HEK293 (cell line): ENCODE measurements at regions not wholly inside any gene's neighbourhood (a gene's known extent, or its start where the extent isn't known, plus 50 kb on each side); places are given as distances from the start of the nearest gene placed in this dataset.

Source experiments
- CTCF ChIA-PET: fragments of 350-600 bp; formaldehyde crosslinking; extraction: SDS; loops from one replicate; lab custom pipeline; 2021; ENCODE audit warnings: antibody characterized with exemption; lab: Yijun Ruan, JAX
- POLR2A ChIA-PET: fragments of 300-600 bp; formaldehyde crosslinking; extraction: SDS; loops from one replicate; lab custom pipeline; 2020; ENCODE audit warnings: antibody characterized with exemption, inconsistent platforms; lab: Yijun Ruan, JAX
- H3K27ac ChIP-seq: fragments of 200-500 bp; sonication (Bioruptor generic); 2 replicates; pipeline ENCODE4 v1.5.1; 2014; ENCODE audit warnings: low read depth, low read length, control low read depth, inconsistent platforms; ENCODE audit errors: extremely low read depth
- H3K36me3 ChIP-seq, 2 experiments: fragments of 200-500 bp in 1 of 2; sonication (Bioruptor generic) in 1 of 2; 1 replicate in 1 of 2; 2 replicates in 1 of 2; pipeline ENCODE4 v1.5.1; 2014 to 2017; ENCODE audit warnings: inconsistent platforms in 2 of 2, low read length in 2 of 2; ENCODE audit not compliant: control insufficient read depth in 2 of 2, insufficient read depth in 1 of 2
- H3K4me1 ChIP-seq: fragments of 200-500 bp; sonication (Bioruptor generic); 2 replicates; pipeline ENCODE4 v1.5.1; 2014; ENCODE audit warnings: mild to moderate bottlenecking, low read length, inconsistent platforms; ENCODE audit not compliant: control insufficient read depth, insufficient read depth
- H3K4me3 ChIP-seq: 2 replicates; pipeline ENCODE4 v1.5.1; 2011; ENCODE audit warnings: low read depth, mild to moderate bottlenecking, control low read depth, low read length, moderate library complexity
- H3K9me3 ChIP-seq: fragments of 200-500 bp; sonication (Bioruptor generic); 2 replicates; pipeline ENCODE4 v1.5.1; 2014; ENCODE audit warnings: low read depth, low read length, inconsistent platforms; ENCODE audit not compliant: control insufficient read depth, insufficient read depth
- GFI1B ChIP-seq: fragments of 450-650 bp; formaldehyde crosslinking; IDR thresholded peaks from 2 replicates; pipeline ENCODE4 v1.5.1; 2016; ENCODE audit warnings: missing biosample characterization, missing genetic modification characterization
- HOXA7 ChIP-seq: sonication (generic); formaldehyde crosslinking; IDR thresholded peaks from 2 replicates; pipeline ENCODE4 v1.8.1; 2022; ENCODE audit warnings: missing genetic modification reagents, borderline replicate concordance
- SP3 ChIP-seq: fragments of 450-650 bp; formaldehyde crosslinking; IDR thresholded peaks from 2 replicates; pipeline ENCODE4 v1.5.1; 2016; ENCODE audit warnings: missing biosample characterization, missing genetic modification characterization
- ZNF112 ChIP-seq: fragments of 450-650 bp; formaldehyde crosslinking; IDR thresholded peaks from 2 replicates; pipeline ENCODE4 v1.5.0; 2017; ENCODE audit warnings: missing biosample characterization, missing genetic modification characterization
- ZNF121 ChIP-seq: fragments of 450-650 bp; formaldehyde crosslinking; IDR thresholded peaks from 2 replicates; pipeline ENCODE4 v1.5.1; 2016; ENCODE audit warnings: missing biosample characterization, missing genetic modification characterization
- ZNF138 ChIP-seq: fragments of 450-650 bp; formaldehyde crosslinking; IDR thresholded peaks from 2 replicates; pipeline ENCODE4 v1.5.1; 2016; ENCODE audit warnings: missing biosample characterization, missing genetic modification characterization, borderline replicate concordance
- ZNF169 ChIP-seq: fragments of 450-650 bp; formaldehyde crosslinking; IDR thresholded peaks from 2 replicates; pipeline ENCODE4 v1.5.1; 2016; ENCODE audit warnings: missing biosample characterization, missing genetic modification characterization
- ZNF223 ChIP-seq: fragments of 450-650 bp; formaldehyde crosslinking; IDR thresholded peaks from 2 replicates; pipeline ENCODE4 v1.5.1; 2016; ENCODE audit warnings: missing biosample characterization, missing genetic modification characterization
- ZNF266 ChIP-seq: fragments of 450-650 bp; formaldehyde crosslinking; IDR thresholded peaks from 2 replicates; pipeline ENCODE4 v1.5.1; 2016; ENCODE audit warnings: missing biosample characterization, missing genetic modification characterization, low read depth
- ZNF37A ChIP-seq: fragments of 450-650 bp; IDR thresholded peaks from 2 replicates; pipeline ENCODE4 v1.5.1; 2018; ENCODE audit warnings: missing biosample characterization, missing genetic modification characterization
- ZNF521 ChIP-seq: fragments of 450-650 bp; formaldehyde crosslinking; IDR thresholded peaks from 2 replicates; pipeline ENCODE4 v1.5.1; 2017; ENCODE audit warnings: missing biosample characterization, mild to moderate bottlenecking, missing genetic modification characterization
- ZNF561 ChIP-seq: fragments of 450-650 bp; IDR thresholded peaks from 2 replicates; pipeline ENCODE4 v1.5.1; 2018; ENCODE audit warnings: missing biosample characterization, missing genetic modification characterization, borderline replicate concordance
- ZNF571 ChIP-seq: fragments of 450-650 bp; formaldehyde crosslinking; IDR thresholded peaks from 2 replicates; pipeline ENCODE4 v1.5.0; 2017; ENCODE audit warnings: missing biosample characterization, missing genetic modification characterization
- ZNF624 ChIP-seq: fragments of 450-650 bp; formaldehyde crosslinking; IDR thresholded peaks from 2 replicates; pipeline ENCODE4 v1.5.1; 2017; ENCODE audit warnings: missing biosample characterization, missing genetic modification characterization
- ZNF658 ChIP-seq: fragments of 450-650 bp; formaldehyde crosslinking; IDR thresholded peaks from 2 replicates; pipeline ENCODE4; 2016; ENCODE audit warnings: missing biosample characterization, missing genetic modification characterization
- ZNF768 ChIP-seq: fragments of 450-650 bp; formaldehyde crosslinking; IDR thresholded peaks from 2 replicates; pipeline ENCODE4 v1.5.1; 2018; ENCODE audit warnings: missing biosample characterization, mild to moderate bottlenecking, missing genetic modification characterization
- ZSCAN16 ChIP-seq: fragments of 450-650 bp; formaldehyde crosslinking; IDR thresholded peaks from 2 replicates; pipeline ENCODE4 v1.5.1; 2016; ENCODE audit warnings: missing biosample characterization, missing genetic modification characterization
- TF ChIP-seq, protein P1 (sequence below): fragments of 450-650 bp; IDR thresholded peaks from 2 replicates; pipeline ENCODE4 v1.5.1; 2018; ENCODE audit warnings: missing biosample characterization, missing genetic modification characterization
- TF ChIP-seq, protein P2 (sequence below): fragments of 450-650 bp; formaldehyde crosslinking; optimal IDR thresholded peaks from 2 replicates; pipeline ENCODE3; 2016; ENCODE audit warnings: missing biosample characterization, mild to moderate bottlenecking, missing genetic modification characterization
- TF ChIP-seq, protein P3 (sequence below): fragments of 450-650 bp; formaldehyde crosslinking; IDR thresholded peaks from 2 replicates; pipeline ENCODE4 v1.5.1; 2017; ENCODE audit warnings: missing biosample characterization, missing genetic modification characterization
- TF ChIP-seq, protein P4 (sequence below): fragments of 450-650 bp; formaldehyde crosslinking; conservative IDR thresholded peaks from 2 replicates; pipeline ENCODE4 v1.5.1; 2016; ENCODE audit warnings: low read depth, missing biosample characterization, missing genetic modification characterization

DNA sequence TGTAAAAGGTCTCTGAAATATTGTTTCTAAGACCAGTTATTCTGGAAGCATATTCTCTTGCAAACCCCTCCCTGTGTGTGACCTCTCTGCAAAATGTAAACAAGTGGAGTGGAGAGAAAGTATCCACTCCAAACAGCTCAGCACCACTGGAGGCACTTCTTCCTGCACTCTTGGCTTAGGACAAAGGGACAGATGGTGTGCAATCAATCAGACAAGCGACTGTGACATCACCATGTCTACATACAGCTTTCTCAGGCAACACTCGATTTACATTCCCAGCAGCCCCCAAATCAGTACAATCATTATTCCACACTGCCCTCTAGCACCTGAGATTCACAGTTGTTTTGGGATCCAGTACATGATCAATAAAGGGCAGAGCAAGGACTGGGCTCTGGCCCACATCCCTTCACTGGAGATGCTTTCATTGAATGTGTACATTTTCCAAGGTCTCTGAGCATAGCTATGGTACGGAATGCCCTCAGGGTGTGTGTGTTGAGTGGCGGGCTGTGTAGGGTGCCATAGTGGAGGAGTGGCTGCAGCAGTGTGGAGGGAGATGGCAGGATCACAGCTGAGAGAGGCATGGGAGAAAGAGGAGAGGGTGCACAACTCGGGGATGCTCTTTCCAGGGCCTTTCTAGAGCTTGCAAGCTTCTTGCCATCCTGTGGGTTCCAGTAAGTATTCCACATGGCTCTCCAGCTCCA, 311.8 kb upstream of the ST6GAL2 start:
- TF ChIP-seq HOXA7 (CRISPR knock-in tag): no peak
- no peak for TF ChIP-seq ZNF624 (tag by site-specific recombination)
- TF ChIP-seq ZNF768 (tag by site-specific recombination): no peak
- Histone ChIP-seq H3K36me3 (no peaks in the 10 kb centered on the region), H3K4me1 (no peaks in the 10 kb centered on the region), H3K9me3 (no peaks in the 10 kb centered on the region), H3K27ac (no peak overlapping the region), H3K4me3 (no peak overlapping the region)
- CTCF ChIA-PET: no interaction called here
- POLR2A ChIA-PET: no interaction called here

DNA sequence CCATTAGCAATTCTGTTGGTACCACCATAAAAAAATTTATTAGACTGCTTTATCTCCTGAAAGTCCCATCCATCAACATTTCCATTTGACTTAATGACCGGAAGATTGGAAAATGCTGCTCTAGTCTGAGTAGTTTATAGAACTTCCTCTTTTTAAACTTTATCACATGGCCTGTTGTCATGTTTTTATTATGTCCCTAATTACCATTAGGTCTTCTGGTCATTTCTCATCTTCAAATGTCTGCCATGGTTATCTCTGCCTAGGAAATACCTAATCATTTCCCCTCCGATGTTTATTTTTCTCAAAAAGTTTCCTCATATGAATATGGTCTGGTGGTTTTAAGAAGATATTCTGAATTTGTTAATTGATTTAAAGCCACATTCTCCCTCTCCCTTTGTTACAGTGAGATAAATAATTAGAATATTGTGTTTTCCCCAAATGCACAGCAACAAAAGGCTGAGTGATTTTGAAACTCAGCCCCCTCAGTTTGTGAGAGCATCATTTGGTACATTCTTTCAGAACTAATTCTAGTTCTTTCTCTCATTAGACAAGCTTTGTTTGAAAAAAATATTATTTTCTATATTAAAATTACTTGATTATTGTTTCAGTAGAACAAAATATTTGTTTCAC, 317.1 kb upstream of the ST6GAL2 start:
- H3K4me3 ChIP-seq: no peak overlapping the region
- ChIA-PET POLR2A (no interaction called here), CTCF (no interaction called here)
- no peaks in the 10 kb centered on the region for H3K4me1 ChIP-seq
- no peak for TF ChIP-seq ZNF37A (tag by site-specific recombination)
- TF ChIP-seq ZNF768 (tag by site-specific recombination): no peak
- no peak for TF ChIP-seq ZNF112
- TF ChIP-seq GFI1B: no peak
- TF ChIP-seq, protein P1, sequence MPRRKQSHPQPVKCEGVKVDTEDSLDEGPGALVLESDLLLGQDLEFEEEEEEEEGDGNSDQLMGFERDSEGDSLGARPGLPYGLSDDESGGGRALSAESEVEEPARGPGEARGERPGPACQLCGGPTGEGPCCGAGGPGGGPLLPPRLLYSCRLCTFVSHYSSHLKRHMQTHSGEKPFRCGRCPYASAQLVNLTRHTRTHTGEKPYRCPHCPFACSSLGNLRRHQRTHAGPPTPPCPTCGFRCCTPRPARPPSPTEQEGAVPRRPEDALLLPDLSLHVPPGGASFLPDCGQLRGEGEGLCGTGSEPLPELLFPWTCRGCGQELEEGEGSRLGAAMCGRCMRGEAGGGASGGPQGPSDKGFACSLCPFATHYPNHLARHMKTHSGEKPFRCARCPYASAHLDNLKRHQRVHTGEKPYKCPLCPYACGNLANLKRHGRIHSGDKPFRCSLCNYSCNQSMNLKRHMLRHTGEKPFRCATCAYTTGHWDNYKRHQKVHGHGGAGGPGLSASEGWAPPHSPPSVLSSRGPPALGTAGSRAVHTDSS: no peak
- TF ChIP-seq ZNF121 (tag by site-specific recombination): no peak
- TF ChIP-seq ZNF571: no peak
- TF ChIP-seq ZNF138 (tag by site-specific recombination): no peak
- TF ChIP-seq, protein P2, sequence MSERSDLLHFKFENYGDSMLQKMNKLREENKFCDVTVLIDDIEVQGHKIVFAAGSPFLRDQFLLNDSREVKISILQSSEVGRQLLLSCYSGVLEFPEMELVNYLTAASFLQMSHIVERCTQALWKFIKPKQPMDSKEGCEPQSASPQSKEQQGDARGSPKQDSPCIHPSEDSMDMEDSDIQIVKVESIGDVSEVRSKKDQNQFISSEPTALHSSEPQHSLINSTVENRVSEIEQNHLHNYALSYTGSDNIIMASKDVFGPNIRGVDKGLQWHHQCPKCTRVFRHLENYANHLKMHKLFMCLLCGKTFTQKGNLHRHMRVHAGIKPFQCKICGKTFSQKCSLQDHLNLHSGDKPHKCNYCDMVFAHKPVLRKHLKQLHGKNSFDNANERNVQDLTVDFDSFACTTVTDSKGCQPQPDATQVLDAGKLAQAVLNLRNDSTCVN (tag by site-specific recombination): no peak
- no peak for TF ChIP-seq ZNF223 (tag by site-specific recombination)
- H3K27ac ChIP-seq: no peak overlapping the region
- H3K9me3 ChIP-seq: no peaks in the 10 kb centered on the region
- H3K36me3 ChIP-seq: no peaks in the 10 kb centered on the region

DNA sequence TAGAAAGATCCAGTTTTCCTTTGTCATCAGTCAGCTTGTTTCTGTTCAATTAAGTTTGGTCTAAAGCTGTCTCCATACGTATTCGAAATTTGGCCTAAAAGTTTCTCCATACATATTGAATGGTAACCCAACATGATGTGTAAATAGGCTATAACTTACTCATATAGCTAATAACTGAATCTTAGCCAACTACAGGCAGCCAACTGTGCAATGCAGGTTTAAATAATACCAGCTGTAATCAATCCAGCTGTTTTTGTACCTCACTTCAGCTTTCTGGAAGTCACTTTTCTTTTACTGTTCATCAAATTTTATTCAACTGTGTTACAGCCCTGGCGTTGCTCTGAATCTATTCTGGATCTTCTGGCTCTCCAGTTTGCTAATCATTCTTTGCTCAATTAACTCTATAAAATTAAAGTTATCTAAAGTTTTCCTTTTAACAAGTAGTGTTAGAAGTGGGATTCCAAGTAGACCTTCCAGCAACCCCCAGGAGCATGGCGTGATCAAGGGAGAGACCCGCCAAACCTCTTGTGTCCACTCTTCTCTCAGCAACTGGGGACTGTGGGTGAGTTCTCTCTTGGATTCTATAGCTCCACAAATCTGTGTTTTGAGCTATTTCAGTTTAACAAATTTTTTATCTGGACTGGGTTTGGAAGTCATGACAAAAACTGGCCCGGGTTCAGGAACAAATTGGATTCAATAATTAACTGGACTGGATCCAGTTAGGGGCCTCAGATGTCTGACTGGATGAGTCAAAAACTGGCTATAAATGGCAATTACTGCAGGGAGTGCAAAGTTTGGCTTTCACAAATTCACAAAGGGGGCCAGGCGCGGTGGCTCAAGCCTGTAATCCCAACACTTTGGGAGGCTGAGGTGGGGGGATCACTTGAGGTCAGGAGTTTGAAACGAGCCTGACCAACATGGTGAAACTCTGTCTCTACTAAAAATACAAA, 329.7 kb upstream of the ST6GAL2 start:
- no peaks in the 10 kb centered on the region for H3K9me3 ChIP-seq
- POLR2A ChIA-PET: no interaction called here
- H3K4me3 ChIP-seq: no peak overlapping the region
- no peaks in the 10 kb centered on the region for H3K4me1 ChIP-seq
- H3K27ac ChIP-seq: no peak overlapping the region
- CTCF ChIA-PET: interaction anchor here (0.7 kb wide), 1 partner anchor 27 kb away, joined by 3 read pairs; no protein-coding TSS in a partner anchor
- H3K36me3 ChIP-seq: no peaks in the 10 kb centered on the region
- no peak for TF ChIP-seq ZNF169 (tag by site-specific recombination)
- TF ChIP-seq ZNF521 (tag by site-specific recombination): no peak
- no peak for TF ChIP-seq ZNF658 (tag by site-specific recombination)
- TF ChIP-seq, protein P3, sequence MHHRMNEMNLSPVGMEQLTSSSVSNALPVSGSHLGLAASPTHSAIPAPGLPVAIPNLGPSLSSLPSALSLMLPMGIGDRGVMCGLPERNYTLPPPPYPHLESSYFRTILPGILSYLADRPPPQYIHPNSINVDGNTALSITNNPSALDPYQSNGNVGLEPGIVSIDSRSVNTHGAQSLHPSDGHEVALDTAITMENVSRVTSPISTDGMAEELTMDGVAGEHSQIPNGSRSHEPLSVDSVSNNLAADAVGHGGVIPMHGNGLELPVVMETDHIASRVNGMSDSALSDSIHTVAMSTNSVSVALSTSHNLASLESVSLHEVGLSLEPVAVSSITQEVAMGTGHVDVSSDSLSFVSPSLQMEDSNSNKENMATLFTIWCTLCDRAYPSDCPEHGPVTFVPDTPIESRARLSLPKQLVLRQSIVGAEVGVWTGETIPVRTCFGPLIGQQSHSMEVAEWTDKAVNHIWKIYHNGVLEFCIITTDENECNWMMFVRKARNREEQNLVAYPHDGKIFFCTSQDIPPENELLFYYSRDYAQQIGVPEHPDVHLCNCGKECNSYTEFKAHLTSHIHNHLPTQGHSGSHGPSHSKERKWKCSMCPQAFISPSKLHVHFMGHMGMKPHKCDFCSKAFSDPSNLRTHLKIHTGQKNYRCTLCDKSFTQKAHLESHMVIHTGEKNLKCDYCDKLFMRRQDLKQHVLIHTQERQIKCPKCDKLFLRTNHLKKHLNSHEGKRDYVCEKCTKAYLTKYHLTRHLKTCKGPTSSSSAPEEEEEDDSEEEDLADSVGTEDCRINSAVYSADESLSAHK (tag by site-specific recombination): no peak
- TF ChIP-seq, protein P4, sequence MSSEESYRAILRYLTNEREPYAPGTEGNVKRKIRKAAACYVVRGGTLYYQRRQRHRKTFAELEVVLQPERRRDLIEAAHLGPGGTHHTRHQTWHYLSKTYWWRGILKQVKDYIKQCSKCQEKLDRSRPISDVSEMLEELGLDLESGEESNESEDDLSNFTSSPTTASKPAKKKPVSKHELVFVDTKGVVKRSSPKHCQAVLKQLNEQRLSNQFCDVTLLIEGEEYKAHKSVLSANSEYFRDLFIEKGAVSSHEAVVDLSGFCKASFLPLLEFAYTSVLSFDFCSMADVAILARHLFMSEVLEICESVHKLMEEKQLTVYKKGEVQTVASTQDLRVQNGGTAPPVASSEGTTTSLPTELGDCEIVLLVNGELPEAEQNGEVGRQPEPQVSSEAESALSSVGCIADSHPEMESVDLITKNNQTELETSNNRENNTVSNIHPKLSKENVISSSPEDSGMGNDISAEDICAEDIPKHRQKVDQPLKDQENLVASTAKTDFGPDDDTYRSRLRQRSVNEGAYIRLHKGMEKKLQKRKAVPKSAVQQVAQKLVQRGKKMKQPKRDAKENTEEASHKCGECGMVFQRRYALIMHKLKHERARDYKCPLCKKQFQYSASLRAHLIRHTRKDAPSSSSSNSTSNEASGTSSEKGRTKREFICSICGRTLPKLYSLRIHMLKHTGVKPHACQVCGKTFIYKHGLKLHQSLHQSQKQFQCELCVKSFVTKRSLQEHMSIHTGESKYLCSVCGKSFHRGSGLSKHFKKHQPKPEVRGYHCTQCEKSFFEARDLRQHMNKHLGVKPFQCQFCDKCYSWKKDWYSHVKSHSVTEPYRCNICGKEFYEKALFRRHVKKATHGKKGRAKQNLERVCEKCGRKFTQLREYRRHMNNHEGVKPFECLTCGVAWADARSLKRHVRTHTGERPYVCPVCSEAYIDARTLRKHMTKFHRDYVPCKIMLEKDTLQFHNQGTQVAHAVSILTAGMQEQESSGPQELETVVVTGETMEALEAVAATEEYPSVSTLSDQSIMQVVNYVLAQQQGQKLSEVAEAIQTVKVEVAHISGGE (tag by site-specific recombination): no peak
- TF ChIP-seq ZNF266 (tag by site-specific recombination): no peak
- no peak for TF ChIP-seq SP3 (tag by site-specific recombination)
- TF ChIP-seq ZNF561 (tag by site-specific recombination): no peak
- TF ChIP-seq ZNF138 (tag by site-specific recombination): no peak
- no peak for TF ChIP-seq ZSCAN16 (tag by site-specific recombination)
